NCI-H128 (cell line): ENCODE measurements at regions not wholly inside any gene's neighbourhood (a gene's known extent, or its start where the extent isn't known, plus 50 kb on each side); places are given as distances from the start of the nearest gene placed in this dataset.

ENCODE experiments used
- DNase-seq: peaks from one replicate; lab custom pipeline; 2025; ENCODE audit not compliant: unreplicated experiment; lab: John Stamatoyannopoulos, UW

GRCh38 chr2:21486445-21486844, 362.7 kb downstream of the TDRD15 start:
- no peak for DNase-seq

- no peak for DNase-seq
Measured at GRCh38 chr2:21489080-21489479, 365.3 kb downstream of the TDRD15 start.

GRCh38 chr2:21498016-21498415, 374.2 kb downstream of the TDRD15 start:
- no peak for DNase-seq

GRCh38 chr2:21500401-21500945, 376.7 kb downstream of the TDRD15 start:
- no peak for DNase-seq

- DNase-seq, result no peak
Measured at GRCh38 chr2:21501376-21502027, 377.7 kb downstream of the TDRD15 start.

GRCh38 chr2:21515903-21516302, 392.1 kb downstream of the TDRD15 start:
- no peak for DNase-seq

- DNase-seq, result no peak
Measured at GRCh38 chr2:21519412-21519811, 395.6 kb downstream of the TDRD15 start.

GRCh38 chr2:21519821-21520220, 396.1 kb downstream of the TDRD15 start:
- DNase-seq, result no peak

- DNase-seq, result no peak
Measured at GRCh38 chr2:21535826-21536225, 412.1 kb downstream of the TDRD15 start.

- no peak for DNase-seq
Measured at GRCh38 chr2:21539685-21540084, 415.9 kb downstream of the TDRD15 start.

GRCh38 chr2:21543630-21544029, 419.9 kb downstream of the TDRD15 start:
- DNase-seq, result no peak

GRCh38 chr2:21544392-21544791, 420.6 kb downstream of the TDRD15 start:
- no peak for DNase-seq

- no peak for DNase-seq
Measured at GRCh38 chr2:21552981-21553380, 429.2 kb downstream of the TDRD15 start.

- no peak for DNase-seq
Measured at GRCh38 chr2:21559351-21559750, 435.6 kb downstream of the TDRD15 start.

- no peak for DNase-seq
Measured at GRCh38 chr2:21561965-21562364, 438.2 kb downstream of the TDRD15 start.

GRCh38 chr2:21567395-21567794, 443.6 kb downstream of the TDRD15 start:
- DNase-seq, result no peak

- no peak for DNase-seq
Measured at GRCh38 chr2:21571686-21572085, 447.9 kb downstream of the TDRD15 start.

GRCh38 chr2:21580391-21580790, 456.6 kb downstream of the TDRD15 start:
- DNase-seq, result no peak

GRCh38 chr2:21585881-21586280, 462.1 kb downstream of the TDRD15 start:
- no peak for DNase-seq

- DNase-seq, result no peak
Measured at GRCh38 chr2:21590026-21590690, 466.4 kb downstream of the TDRD15 start.

GRCh38 chr2:21591926-21592325, 468.2 kb downstream of the TDRD15 start:
- DNase-seq, result no peak

- DNase-seq, result no peak
Measured at GRCh38 chr2:21599417-21599816, 475.6 kb downstream of the TDRD15 start.

GRCh38 chr2:21602789-21603188, 479.0 kb downstream of the TDRD15 start:
- no peak for DNase-seq
